HEK293 (cell line): ENCODE measurements at regions not wholly inside any gene's neighbourhood (a gene's known extent, or its start where the extent isn't known, plus 50 kb on each side); places are given as distances from the start of the nearest gene placed in this dataset.

Source experiments
- CTCF ChIA-PET: fragments of 350-600 bp; formaldehyde crosslinking; extraction: SDS; loops from one replicate; lab custom pipeline; 2021; ENCODE audit warnings: antibody characterized with exemption; lab: Yijun Ruan, JAX
- POLR2A ChIA-PET: fragments of 300-600 bp; formaldehyde crosslinking; extraction: SDS; loops from one replicate; lab custom pipeline; 2020; ENCODE audit warnings: antibody characterized with exemption, inconsistent platforms; lab: Yijun Ruan, JAX
- H3K27ac ChIP-seq: fragments of 200-500 bp; sonication (Bioruptor generic); 2 replicates; pipeline ENCODE4 v1.5.1; 2014; ENCODE audit warnings: low read depth, low read length, control low read depth, inconsistent platforms; ENCODE audit errors: extremely low read depth
- H3K36me3 ChIP-seq, 2 experiments: fragments of 200-500 bp in 1 of 2; sonication (Bioruptor generic) in 1 of 2; 1 replicate in 1 of 2; 2 replicates in 1 of 2; pipeline ENCODE4 v1.5.1; 2014 to 2017; ENCODE audit warnings: inconsistent platforms in 2 of 2, low read length in 2 of 2; ENCODE audit not compliant: control insufficient read depth in 2 of 2, insufficient read depth in 1 of 2
- H3K4me1 ChIP-seq: fragments of 200-500 bp; sonication (Bioruptor generic); 2 replicates; pipeline ENCODE4 v1.5.1; 2014; ENCODE audit warnings: mild to moderate bottlenecking, low read length, inconsistent platforms; ENCODE audit not compliant: control insufficient read depth, insufficient read depth
- H3K4me3 ChIP-seq: 2 replicates; pipeline ENCODE4 v1.5.1; 2011; ENCODE audit warnings: low read depth, mild to moderate bottlenecking, control low read depth, low read length, moderate library complexity
- H3K9me3 ChIP-seq: fragments of 200-500 bp; sonication (Bioruptor generic); 2 replicates; pipeline ENCODE4 v1.5.1; 2014; ENCODE audit warnings: low read depth, low read length, inconsistent platforms; ENCODE audit not compliant: control insufficient read depth, insufficient read depth
- BCL11B ChIP-seq: fragments of 450-650 bp; formaldehyde crosslinking; IDR thresholded peaks from 2 replicates; pipeline ENCODE4 v1.5.1; 2016; ENCODE audit warnings: low read depth, missing biosample characterization, missing genetic modification characterization
- KLF7 ChIP-seq: fragments of 450-650 bp; formaldehyde crosslinking; IDR thresholded peaks from 2 replicates; pipeline ENCODE4 v1.5.1; 2016; ENCODE audit warnings: missing biosample characterization, missing genetic modification characterization, borderline replicate concordance
- MZF1 ChIP-seq: fragments of 450-650 bp; formaldehyde crosslinking; IDR thresholded peaks from 2 replicates; pipeline ENCODE4 v1.5.1; 2017; ENCODE audit warnings: missing biosample characterization, missing genetic modification characterization, borderline replicate concordance
- OVOL3 ChIP-seq: fragments of 450-650 bp; formaldehyde crosslinking; IDR thresholded peaks from 2 replicates; pipeline ENCODE4 v1.5.1; 2016; ENCODE audit warnings: missing biosample characterization, missing genetic modification characterization
- PRDM10 ChIP-seq: fragments of 450-650 bp; formaldehyde crosslinking; IDR thresholded peaks from 2 replicates; pipeline ENCODE4 v1.5.1; 2016; ENCODE audit warnings: missing biosample characterization, missing genetic modification characterization
- WT1 ChIP-seq: fragments of 450-650 bp; formaldehyde crosslinking; IDR thresholded peaks from 2 replicates; pipeline ENCODE4 v1.5.1; 2016; ENCODE audit warnings: missing biosample characterization, missing genetic modification characterization
- ZBTB11 ChIP-seq: fragments of 450-650 bp; formaldehyde crosslinking; conservative IDR thresholded peaks from 2 replicates; pipeline ENCODE4 v1.5.1; 2016; ENCODE audit warnings: low read depth, missing biosample characterization, missing genetic modification characterization
- ZNF140 ChIP-seq: fragments of 450-650 bp; formaldehyde crosslinking; IDR thresholded peaks from 2 replicates; pipeline ENCODE4 v1.5.1; 2016; ENCODE audit warnings: missing biosample characterization, missing genetic modification characterization
- ZNF157 ChIP-seq: fragments of 450-650 bp; formaldehyde crosslinking; IDR thresholded peaks from 2 replicates; pipeline ENCODE4 v1.5.1; 2016; ENCODE audit warnings: missing biosample characterization, missing genetic modification characterization
- ZNF202 ChIP-seq: fragments of 450-650 bp; formaldehyde crosslinking; IDR thresholded peaks from 2 replicates; pipeline ENCODE4 v1.5.1; 2016; ENCODE audit warnings: missing biosample characterization, missing genetic modification characterization, borderline replicate concordance
- ZNF221 ChIP-seq: fragments of 450-650 bp; formaldehyde crosslinking; IDR thresholded peaks from 2 replicates; pipeline ENCODE4 v1.5.1; 2017; ENCODE audit warnings: missing biosample characterization, missing genetic modification characterization, borderline replicate concordance
- ZNF24 ChIP-seq: fragments of 450-650 bp; formaldehyde crosslinking; IDR thresholded peaks from 2 replicates; pipeline ENCODE4 v1.5.1; 2016; ENCODE audit warnings: missing biosample characterization, missing genetic modification characterization
- ZNF394 ChIP-seq: fragments of 450-650 bp; formaldehyde crosslinking; IDR thresholded peaks from 2 replicates; pipeline ENCODE4 v1.5.1; 2016; ENCODE audit warnings: missing biosample characterization, missing genetic modification characterization, mild to moderate bottlenecking, moderate library complexity, borderline replicate concordance
- ZNF426 ChIP-seq: fragments of 450-650 bp; formaldehyde crosslinking; IDR thresholded peaks from 2 replicates; pipeline ENCODE4 v1.5.1; 2017; ENCODE audit warnings: missing biosample characterization, missing genetic modification characterization, mild to moderate bottlenecking, inconsistent platforms, moderate library complexity
- ZNF48 ChIP-seq: fragments of 450-650 bp; formaldehyde crosslinking; IDR thresholded peaks from 2 replicates; pipeline ENCODE4 v1.5.1; 2016; ENCODE audit warnings: missing biosample characterization, missing genetic modification characterization
- ZNF670 ChIP-seq: fragments of 450-650 bp; formaldehyde crosslinking; IDR thresholded peaks from 2 replicates; pipeline ENCODE4 v1.5.1; 2016; ENCODE audit warnings: missing biosample characterization, missing genetic modification characterization, low read depth
- ZNF707 ChIP-seq: fragments of 450-650 bp; formaldehyde crosslinking; IDR thresholded peaks from 2 replicates; pipeline ENCODE4 v1.5.1; 2016; ENCODE audit warnings: missing biosample characterization, missing genetic modification characterization
- ZNF768 ChIP-seq: fragments of 450-650 bp; formaldehyde crosslinking; IDR thresholded peaks from 2 replicates; pipeline ENCODE4 v1.5.1; 2018; ENCODE audit warnings: missing biosample characterization, mild to moderate bottlenecking, missing genetic modification characterization
- ZSCAN18 ChIP-seq: fragments of 450-650 bp; formaldehyde crosslinking; IDR thresholded peaks from 2 replicates; pipeline ENCODE4 v1.5.1; 2016; ENCODE audit warnings: missing biosample characterization, missing genetic modification characterization

GRCh38 chr7:136405931-136406777 lies 429.0 kb upstream of the MTPN start (continued):
- peak; percentile 49; the same call in 1 of the 2 replicates for TF ChIP-seq MZF1 (tag by site-specific recombination)

GRCh38 chr7:136403591-136403990 lies 426.4 kb upstream of the MTPN start:
- no peak for TF ChIP-seq ZNF707 (tag by site-specific recombination)
- TF ChIP-seq KLF7 (tag by site-specific recombination): no peak
- no peak for TF ChIP-seq OVOL3 (tag by site-specific recombination)
- peak; percentile 21; the same call in 1 of the 2 replicates for TF ChIP-seq PRDM10 (tag by site-specific recombination)
- TF ChIP-seq ZNF768: no peak
- POLR2A ChIA-PET: no interaction called here
- no peaks in the 10 kb centered on the region for H3K9me3 ChIP-seq
- H3K27ac ChIP-seq: no peak overlapping the region
- H3K4me3 ChIP-seq: no peak overlapping the region
- H3K4me1 ChIP-seq: no peaks in the 10 kb centered on the region
- CTCF ChIA-PET: no interaction called here
- H3K36me3 ChIP-seq: no peaks in the 10 kb centered on the region

- Histone ChIP-seq H3K4me3 (no peak overlapping the region), H3K4me1 (no peaks in the 10 kb centered on the region), H3K9me3 (no peaks in the 10 kb centered on the region), H3K36me3 (no peaks in the 10 kb centered on the region), H3K27ac (no peak overlapping the region)
- CTCF ChIA-PET: interaction anchor here (0.6 kb wide), 1 partner anchor 47 kb away, joined by 3 read pairs; no protein-coding TSS in a partner anchor
- POLR2A ChIA-PET: no interaction called here
- TF ChIP-seq BCL11B (tag by site-specific recombination): no peak
- no peak for TF ChIP-seq ZNF394 (tag by site-specific recombination)
- TF ChIP-seq ZNF670 (tag by site-specific recombination): no peak
- TF ChIP-seq ZNF202: no peak
- TF ChIP-seq ZBTB11: no peak
- no peak for TF ChIP-seq ZNF157 (tag by site-specific recombination)
- TF ChIP-seq ZNF140 (tag by site-specific recombination): no peak
- TF ChIP-seq ZNF221: no peak
- no peak for TF ChIP-seq ZNF426 (tag by site-specific recombination)
- no peak for TF ChIP-seq WT1
- no peak for TF ChIP-seq ZNF24 (tag by site-specific recombination)
- TF ChIP-seq ZSCAN18 (tag by site-specific recombination): no peak
- TF ChIP-seq ZNF48 (tag by site-specific recombination): no peak
Observed at GRCh38 chr7:136400877-136401276, 423.7 kb upstream of the MTPN start.
